GM12864 (cell line): ENCODE measurements at regions not wholly inside any gene's neighbourhood (a gene's known extent, or its start where the extent isn't known, plus 50 kb on each side); places are given as distances from the start of the nearest gene placed in this dataset.

ENCODE experiments used
- DNase-seq: peaks from one replicate; pipeline ENCODE4 v3.0.0-alpha.2; 2011; ENCODE audit warnings: low read depth
- H3K4me3 ChIP-seq: 2 replicates; pipeline ENCODE4 v1.5.1; 2011; ENCODE audit warnings: mild to moderate bottlenecking, low read depth, low read length, control low read depth
- CTCF ChIP-seq: IDR thresholded peaks from 2 replicates; pipeline ENCODE4 v1.5.1; 2011; ENCODE audit warnings: low read depth, mild to moderate bottlenecking, moderate library complexity, low read length, control low read depth, inconsistent platforms; ENCODE audit errors: missing control alignments

GRCh38 chr4:74848774-74849173 lies 54.5 kb upstream of the BTC start:
- DNase-seq: no peak
- H3K4me3 ChIP-seq: no peak overlapping the region
- TF ChIP-seq CTCF: no peak

GRCh38 chr4:74845834-74846233 lies 51.5 kb upstream of the BTC start:
- no peak overlapping the region for H3K4me3 ChIP-seq
- TF ChIP-seq CTCF: no peak
- no peak for DNase-seq
